ENCODE measurements at regions not wholly inside any gene's neighbourhood (a gene's known extent, or its start where the extent isn't known, plus 50 kb on each side); places are given as distances from the start of the nearest gene placed in this dataset.

GRCh38 chr9:126114409-126114760, 212.2 kb upstream of the MVB12B start:
- Histone ChIP-seq H2BK20ac (ENCODE audit: low read length) (no peak overlapping the region), H3K18ac (ENCODE audit: extremely low read depth, low read length) (no peak overlapping the region), H3K56ac (replicated peaks; ENCODE audit: insufficient read length, low read depth, low read length) (no peak overlapping the region), H4K5ac (ENCODE audit: insufficient read length, low read depth, low read length) (no peak overlapping the region), H3K27me3 (replicated peaks in 1 of 4; ENCODE audit: control insufficient read depth in 3 of 4, extremely low read depth in 1 of 4, insufficient read depth in 3 of 4, low read length in 3 of 4) (peaks cover 0 to 2% (median 0%) of the 10 kb centered on the region in 4 experiments; a peak in 2 of 7 replicates), H3K14ac (ENCODE audit: insufficient read length) (no peak overlapping the region), H3K4me2 (ENCODE audit: insufficient read depth in 1 of 2, low read depth in 2 of 2, low read length in 2 of 2) (no peak overlapping the region), H3K23ac (ENCODE audit: insufficient read length) (no peak overlapping the region), H2AK5ac (ENCODE audit: low read depth, low read length) (no peak overlapping the region), H2BK15ac (ENCODE audit: low read length) (no peak overlapping the region), H2BK12ac (ENCODE audit: low read depth, low read length) (no peak overlapping the region), H4K91ac (replicated peaks; ENCODE audit: insufficient read length, low read length) (no peak overlapping the region), H3K27ac (ENCODE audit: low read depth, low read length) (no peak overlapping the region), H3K4me3 (ENCODE audit: extremely low read depth in 1 of 4, insufficient read depth in 2 of 4, low read depth in 3 of 4, low read length in 4 of 4) (no peak overlapping the region), H3K9ac (replicated peaks in 1 of 4; ENCODE audit: extremely low read depth in 1 of 4, low read depth in 3 of 4, low read length in 3 of 4) (no peak overlapping the region), H2AFZ (ENCODE audit: low read length) (no peak overlapping the region), H2BK120ac (replicated peaks; ENCODE audit: low read depth, low read length) (no peak overlapping the region), H3K9me3 (ENCODE audit: insufficient read depth in 2 of 2, low read depth in 1 of 2, low read length in 1 of 2) (no peaks in the 10 kb centered on the region), H3K4me1 (replicated peaks in 1 of 4; ENCODE audit: control insufficient read depth in 3 of 4, insufficient read depth in 4 of 4, low read length in 3 of 4) (no peaks in the 10 kb centered on the region; a peak in 1 of 7 replicates), H3K79me2 (ENCODE audit: control insufficient read depth in 1 of 2, insufficient read depth in 2 of 2, low read length in 2 of 2) (no peaks in the 10 kb centered on the region), H4K8ac (ENCODE audit: extremely low read depth, insufficient read depth, low read length) (no peak overlapping the region), H3K36me3 (ENCODE audit: control insufficient read depth in 2 of 4, insufficient read depth in 4 of 4, low read length in 3 of 4) (no peaks in the 10 kb centered on the region), H2BK5ac (ENCODE audit: low read depth, low read length) (no peak overlapping the region), H3K23me2 (ENCODE audit: low read depth, low read length) (no peaks in the 10 kb centered on the region), H3K4ac (replicated peaks; ENCODE audit: insufficient read length, low read depth, low read length) (no peak overlapping the region), H4K20me1 (replicated peaks in 1 of 2; ENCODE audit: control insufficient read depth in 1 of 2, insufficient read depth in 2 of 2, low read length in 2 of 2) (no peaks in the 10 kb centered on the region), H3K79me1 (ENCODE audit: low read depth, low read length) (no peaks in the 10 kb centered on the region)
- DNase-seq (ENCODE audit: low read depth in 1 of 2, low spot score in 2 of 2) (peak in 1 of 2 experiments; percentile 23), FAIRE-seq (no peak)
- no peak for TF ChIP-seq BRCA1 (IDR thresholded peaks at IDR 0.05; ENCODE audit: low read depth, low read length)
- no peak for TF ChIP-seq SP1 (IDR thresholded peaks at IDR 0.05; ENCODE audit: low read depth, low read length)
- TF ChIP-seq MAFK (IDR thresholded peaks at IDR 0.05; ENCODE audit: low read depth, low read length), result no peak
- no peak for TF ChIP-seq SP4 (IDR thresholded peaks at IDR 0.05; ENCODE audit: low read length)
- no peak for TF ChIP-seq HDAC6 (IDR thresholded peaks at IDR 0.05; ENCODE audit: low read depth, low read length)
- no peak for TF ChIP-seq ASH2L (IDR thresholded peaks at IDR 0.05; ENCODE audit: low read length)
- no peak for TF ChIP-seq KDM5A (IDR thresholded peaks at IDR 0.05; ENCODE audit: low read length)
- no peak for TF ChIP-seq FOSL1 (IDR thresholded peaks at IDR 0.05; ENCODE audit: insufficient read depth, low read depth, low read length)
- TF ChIP-seq NRF1 (IDR thresholded peaks at IDR 0.05; ENCODE audit: low read depth, low read length), result no peak
- no peak for TF ChIP-seq CHD2 (IDR thresholded peaks at IDR 0.05; ENCODE audit: low read length)
- no peak for TF ChIP-seq EGR1 (IDR thresholded peaks at IDR 0.05; ENCODE audit: borderline replicate concordance, low read depth, low read length)
- TF ChIP-seq TBP (IDR thresholded peaks at IDR 0.05; ENCODE audit: low read depth, low read length), result no peak
- TF ChIP-seq RBBP5 (IDR thresholded peaks at IDR 0.05; ENCODE audit: borderline replicate concordance, low read depth, low read length), result no peak
- TF ChIP-seq SUZ12 (IDR thresholded peaks at IDR 0.05; ENCODE audit: low read length), result no peak
- no peak for TF ChIP-seq TAF7 (optimal IDR thresholded peaks at IDR 0.05; ENCODE audit: borderline replicate concordance, low read depth, low read length)
- POLR2A ChIA-PET (ENCODE audit: partially characterized antibody), result no interaction called here
- 86% methylated on average over 8 of the region's 10 CpGs; no CpG with 5 or more reads in 1 of the 2 experiments for WGBS, 2 experiments (ENCODE audit: extremely low coverage in 1 of 2, insufficient coverage in 1 of 2, insufficient read length in 1 of 2, insufficient replicate concordance in 2 of 2, low coverage in 1 of 2, low lambda C conversion rate in 2 of 2, missing lambda C conversion rate in 1 of 2)
- CTCF ChIA-PET (ENCODE audit: partially characterized antibody), result interaction anchor here (0.6 to 1.8 kb wide), 5 partner anchors 9 to 643 kb away, joined by 3 to 5 read pairs (median 4); no protein-coding TSS in a partner anchor
